Hippocampal formation (tissue), 2 donors: ENCODE measurements at regions not wholly inside any gene's neighbourhood (a gene's known extent, or its start where the extent isn't known, plus 50 kb on each side); places are given as distances from the start of the nearest gene placed in this dataset.
"Not testable (repeated sequence)": the region's sequence is repeated elsewhere in the genome, so short reads cannot be mapped to it uniquely, and the experiment has no call there.

Experiments
- DNase-seq, 2 donors: peaks; one replicate each; lab custom pipeline; 2025; lab: John Stamatoyannopoulos, UW

DNA sequence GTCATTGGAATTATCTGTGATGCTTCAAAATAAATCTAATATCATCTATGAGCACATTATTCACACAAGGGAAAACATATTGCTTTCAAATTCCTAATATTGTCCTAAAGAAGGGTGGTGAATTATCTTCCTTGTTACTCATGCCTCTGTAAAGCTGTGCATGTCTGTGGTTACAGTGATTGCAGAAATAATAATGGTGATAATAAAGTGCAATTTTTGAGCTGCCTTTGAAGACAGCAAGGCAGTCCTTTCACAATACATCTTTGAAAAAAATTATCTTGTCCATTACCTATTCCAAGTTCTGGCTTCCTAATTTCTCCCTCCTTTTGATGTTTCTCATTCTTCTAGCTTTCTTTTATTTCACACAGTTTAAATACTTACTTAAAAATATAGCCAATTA is 442.1 kb upstream of the EYS start:
- DNase-seq = no peak

DNA sequence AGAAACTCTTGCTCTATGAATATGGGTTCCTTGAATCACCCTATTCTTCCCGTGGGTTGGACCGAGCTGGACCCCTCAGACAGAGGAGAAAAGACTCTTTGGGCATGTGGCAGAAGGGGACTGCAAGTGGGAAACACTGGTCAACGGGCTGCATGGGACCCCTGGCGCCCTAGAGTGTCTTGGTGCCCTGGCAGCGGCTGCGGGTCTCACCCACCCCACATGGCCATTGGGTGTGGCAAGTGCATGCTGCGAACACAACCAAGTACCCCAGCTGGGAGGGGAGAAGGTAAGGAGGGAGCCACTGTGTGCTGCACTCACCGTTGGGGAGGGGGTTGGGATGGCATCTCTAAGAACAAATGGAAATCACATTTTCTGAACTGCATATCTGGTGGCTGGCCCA is 438.8 kb upstream of the EYS start:
- DNase-seq = no peak

DNA sequence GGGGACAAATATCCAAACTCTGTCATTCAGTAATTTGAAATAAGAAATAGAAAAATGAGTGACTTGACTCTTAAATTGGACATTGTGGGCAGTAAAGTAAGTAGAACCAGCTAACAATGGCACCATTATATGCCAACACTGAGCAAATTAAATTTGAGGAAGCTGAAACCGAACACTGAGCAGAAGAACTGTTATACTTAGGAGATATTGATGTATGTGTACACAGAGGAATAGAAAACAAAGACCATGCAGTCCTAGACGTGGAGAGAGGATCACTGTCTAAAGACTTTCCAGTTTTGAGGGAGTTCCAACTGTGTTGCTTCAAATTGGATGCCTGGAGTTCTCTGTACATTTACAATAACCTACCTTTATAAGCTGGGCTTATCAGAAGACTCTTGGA is 427.0 kb upstream of the EYS start:
- no peak for DNase-seq

DNA sequence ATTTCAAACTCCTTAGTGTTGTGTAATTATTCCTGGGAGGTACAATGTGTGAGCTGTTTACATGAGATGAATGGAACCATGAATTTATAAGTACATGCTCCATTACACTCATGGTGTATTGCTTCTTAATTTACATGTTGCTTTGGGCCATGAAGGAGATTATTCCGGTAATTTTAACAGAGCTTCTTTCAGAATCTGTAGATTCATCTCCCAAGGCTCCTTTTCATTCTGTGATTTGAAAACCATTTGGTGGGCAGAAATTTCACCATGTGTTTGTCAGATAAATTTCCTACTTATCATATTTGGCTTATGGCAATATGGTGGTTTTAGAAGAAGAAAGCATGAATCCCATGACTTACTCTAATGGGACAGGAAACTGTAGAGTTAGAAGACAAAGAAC is 421.6 kb upstream of the EYS start:
- no peak for DNase-seq

DNA sequence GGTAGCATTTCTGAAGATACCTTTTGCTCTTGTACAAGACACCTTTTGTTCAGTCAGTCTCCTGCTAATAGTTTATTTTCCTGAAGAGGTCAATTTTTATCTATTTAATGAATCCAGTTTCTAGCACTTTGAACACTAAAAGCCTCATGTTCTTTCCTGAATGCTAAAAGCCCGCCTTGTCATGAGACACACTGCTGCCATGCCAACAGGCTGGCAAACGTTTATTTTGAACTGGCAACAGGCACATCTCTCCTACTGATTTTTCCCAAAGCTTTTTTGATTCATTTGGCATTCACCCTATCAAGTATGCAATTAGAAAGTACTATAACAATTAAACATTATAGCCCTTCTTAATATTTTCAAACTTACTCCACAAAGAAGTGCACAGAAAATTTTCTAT is 421.2 kb upstream of the EYS start:
- DNase-seq = no peak

DNA sequence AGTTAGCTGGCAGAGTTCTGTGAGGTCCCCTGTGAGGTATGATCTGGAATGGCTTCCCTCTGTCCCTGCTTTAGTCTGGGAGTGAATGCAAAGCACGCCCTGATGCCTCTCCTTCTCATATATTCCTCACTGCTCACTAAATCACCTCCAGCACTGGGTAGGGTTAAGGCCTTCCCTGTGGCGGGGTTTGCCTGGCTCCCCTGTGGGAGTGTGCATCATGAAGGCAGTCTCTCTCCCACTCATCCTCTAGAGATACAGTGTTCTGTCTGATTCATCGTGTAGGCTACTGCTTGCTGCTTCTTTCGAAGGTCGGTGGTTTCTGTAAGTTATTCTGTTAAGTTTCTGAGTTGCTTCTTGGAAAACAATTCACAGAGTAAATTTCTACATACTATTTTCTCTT is 420.0 kb upstream of the EYS start:
- no peak for DNase-seq

DNA sequence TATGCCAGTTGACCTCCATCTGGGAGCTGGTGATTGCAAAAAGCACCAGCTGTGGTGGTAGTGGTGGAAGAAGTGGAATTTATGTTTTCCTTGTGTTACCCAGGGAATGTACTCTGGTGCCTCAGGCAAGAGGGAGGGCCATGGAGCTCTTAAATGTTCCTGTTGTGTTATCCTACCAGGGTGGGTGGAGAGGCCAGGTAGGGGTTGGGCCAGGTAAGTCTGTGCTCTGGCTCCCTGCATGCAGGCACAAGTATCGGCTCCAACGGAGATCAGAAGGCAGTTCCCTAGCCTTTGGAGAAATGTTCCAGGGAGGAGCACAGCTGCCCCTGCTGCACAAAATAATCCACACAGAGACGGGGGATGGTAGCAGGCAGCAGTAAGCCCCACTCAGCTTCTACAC is 419.3 kb upstream of the EYS start:
- no peak for DNase-seq

DNA sequence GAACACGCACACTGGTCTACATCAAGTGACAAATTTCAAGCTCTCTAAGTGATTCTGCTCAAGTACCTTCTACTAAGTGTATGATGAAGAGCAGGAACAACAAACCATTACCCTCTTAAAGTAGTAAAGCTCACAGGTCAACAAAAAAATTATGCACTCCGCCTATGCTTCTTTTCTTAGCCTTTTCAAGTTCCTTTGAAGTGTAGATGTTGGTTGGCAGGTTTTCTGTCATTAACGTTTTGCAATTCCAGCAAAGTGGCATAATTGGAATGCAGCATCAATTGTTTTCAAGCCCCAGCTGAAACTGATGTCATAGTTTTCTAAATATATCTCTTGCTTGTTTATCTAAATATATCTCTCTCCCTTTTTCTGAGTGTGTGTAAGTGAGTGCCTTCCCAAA is 396.9 kb upstream of the EYS start:
- DNase-seq = no peak

DNA sequence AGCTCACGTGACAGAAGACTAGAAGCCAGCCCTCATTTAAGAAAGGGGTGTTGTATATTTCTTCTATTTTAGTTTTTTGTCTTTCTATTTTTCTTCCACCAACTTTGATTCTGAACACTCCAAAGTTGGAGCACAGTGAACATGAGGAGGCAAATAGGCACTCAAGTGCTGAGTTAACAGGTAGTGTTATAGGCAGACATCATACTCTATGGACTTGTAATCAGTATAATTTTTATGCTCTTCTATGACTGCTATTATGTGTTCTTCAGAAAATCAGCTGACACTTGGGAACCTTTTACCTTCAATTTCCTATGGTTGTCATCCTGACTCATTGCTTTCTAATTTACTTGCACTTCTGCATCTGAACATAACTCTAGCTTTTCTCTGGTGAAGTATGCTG is 396.3 kb upstream of the EYS start:
- DNase-seq = no peak

DNA sequence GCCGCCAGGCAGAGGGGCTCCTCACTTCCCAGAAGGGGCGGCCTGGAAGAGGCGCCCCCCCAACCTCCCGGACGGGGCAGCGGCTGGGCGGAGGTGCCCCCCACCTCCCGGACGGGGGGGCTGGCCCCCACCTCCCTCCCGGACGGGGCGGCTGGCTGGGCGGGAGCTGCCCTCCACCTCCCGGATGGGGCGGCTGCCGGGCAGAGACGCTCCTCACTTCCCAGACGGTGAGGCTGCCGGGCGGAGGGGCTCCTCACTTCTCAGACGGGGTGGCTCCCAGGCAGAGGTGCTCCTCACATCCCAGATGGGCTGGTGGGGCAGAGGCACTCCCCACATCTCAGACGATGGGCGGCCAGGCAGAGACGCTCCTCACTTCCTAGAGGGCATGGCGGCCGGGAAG is 389.7 kb upstream of the EYS start:
- no peak for DNase-seq

DNA sequence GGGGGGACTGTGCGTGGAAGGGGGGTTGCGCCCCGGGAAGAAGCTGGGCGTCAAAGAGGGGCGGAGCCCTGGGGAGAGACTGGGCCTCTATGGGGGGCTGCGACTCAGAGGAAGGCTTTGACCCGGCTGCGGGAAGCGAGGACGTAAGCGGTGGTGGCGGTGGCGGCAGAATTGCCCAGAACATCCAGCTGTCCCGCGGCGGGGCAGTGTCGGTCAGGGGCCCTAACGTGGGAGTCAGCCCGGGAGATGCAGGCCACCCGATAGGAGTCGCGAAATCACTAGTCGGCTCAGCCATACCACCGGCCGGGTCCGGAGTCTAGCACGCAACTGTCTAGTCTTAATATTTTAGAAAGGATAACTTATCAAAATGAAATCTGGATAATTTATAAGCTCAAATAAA is 387.6 kb upstream of the EYS start:
- no peak for DNase-seq

DNA sequence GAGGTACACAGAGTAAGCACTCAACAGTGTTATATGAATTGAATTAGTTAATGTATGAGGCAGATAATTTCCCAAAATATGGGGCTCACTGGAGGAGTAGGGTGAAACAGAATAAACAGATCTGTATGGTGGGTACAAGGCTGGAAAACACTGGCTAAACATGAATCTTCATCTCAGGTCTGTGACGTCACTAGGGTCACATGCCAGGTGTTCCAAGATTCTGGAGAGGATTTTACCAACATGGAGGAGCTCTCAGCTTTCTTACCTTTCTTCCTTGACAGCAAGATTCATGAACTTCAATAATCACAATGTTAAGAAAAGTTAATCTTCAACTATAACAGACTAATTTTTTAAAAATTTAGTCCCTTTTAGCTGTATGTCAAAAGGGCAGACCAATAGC is 385.3 kb upstream of the EYS start:
- not testable (repeated sequence) for DNase-seq

DNA sequence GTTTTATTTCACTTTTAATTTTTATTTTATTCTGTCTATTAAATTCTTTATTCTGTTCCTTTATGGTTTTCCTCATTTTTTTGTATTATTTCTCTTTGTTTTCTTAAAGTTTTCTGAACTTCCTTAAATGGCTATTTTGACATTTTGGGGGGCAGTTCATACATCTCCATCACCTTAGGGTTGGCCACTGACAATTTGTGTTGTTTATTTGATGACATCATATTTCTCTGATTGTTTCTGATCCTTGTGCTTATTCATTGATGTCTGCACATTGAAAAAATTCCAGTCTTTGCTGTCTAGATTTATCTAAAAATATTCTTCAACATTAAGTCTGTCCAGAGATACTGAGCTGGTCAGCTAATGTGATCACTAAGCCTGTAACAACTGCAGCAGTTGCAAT is 379.5 kb upstream of the EYS start:
- DNase-seq = no peak

DNA sequence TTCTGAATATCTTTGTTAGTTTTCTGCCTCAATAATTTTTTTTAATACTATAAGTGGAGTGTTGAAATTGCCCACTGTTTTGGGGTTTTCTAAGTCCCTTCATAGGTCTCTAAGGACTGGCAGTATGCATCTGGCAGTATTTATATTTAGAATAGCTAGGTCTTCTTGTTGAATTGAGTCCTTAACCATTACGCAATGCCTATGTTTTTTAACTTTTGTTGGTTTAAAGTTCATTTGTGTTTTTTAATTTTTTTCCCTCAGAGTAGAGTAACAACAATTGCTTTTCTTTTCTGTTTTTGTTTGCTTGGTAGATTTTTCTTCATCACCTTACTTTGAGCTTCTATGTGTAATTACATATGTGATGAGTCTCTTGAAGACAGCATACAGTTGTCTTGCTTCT is 375.9 kb upstream of the EYS start:
- DNase-seq = no peak

DNA sequence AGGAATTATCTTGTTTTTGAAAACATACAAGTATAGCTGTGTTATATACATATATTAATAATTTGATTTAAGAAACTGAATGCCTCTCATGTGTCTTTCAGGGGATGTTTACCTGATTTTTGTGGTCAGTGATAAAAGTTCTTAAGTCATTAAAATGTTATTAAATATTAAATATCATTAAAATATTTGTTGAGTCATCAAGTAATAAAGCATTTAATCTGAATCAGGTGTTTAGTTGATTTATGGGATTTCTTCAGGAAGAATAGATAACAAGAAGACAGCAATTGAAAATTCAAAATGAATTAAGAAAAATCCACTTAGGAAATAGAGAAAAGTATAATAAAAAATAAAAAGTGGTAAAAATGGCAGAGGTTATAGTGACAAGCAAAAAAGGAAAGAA is 361.9 kb upstream of the EYS start:
- DNase-seq = no peak

DNA sequence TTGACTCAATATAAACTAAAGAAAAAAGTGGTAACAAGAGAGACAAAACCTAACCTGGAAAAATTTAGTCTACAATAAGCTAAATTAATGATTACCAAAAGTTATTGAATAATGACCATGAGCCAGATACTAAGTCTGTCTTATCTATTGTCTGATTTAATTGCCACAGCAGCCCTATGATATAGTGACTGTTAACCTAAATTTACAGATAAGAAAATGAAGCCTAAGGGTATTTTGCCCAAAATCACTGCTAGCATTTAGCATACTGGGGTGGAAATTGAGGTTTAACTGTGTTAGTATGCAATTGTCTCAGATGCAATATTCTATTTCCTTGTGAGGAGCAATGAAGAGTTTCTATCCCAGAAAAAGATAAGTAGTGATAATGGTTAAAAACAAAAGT is 361.0 kb upstream of the EYS start:
- DNase-seq = no peak

DNA sequence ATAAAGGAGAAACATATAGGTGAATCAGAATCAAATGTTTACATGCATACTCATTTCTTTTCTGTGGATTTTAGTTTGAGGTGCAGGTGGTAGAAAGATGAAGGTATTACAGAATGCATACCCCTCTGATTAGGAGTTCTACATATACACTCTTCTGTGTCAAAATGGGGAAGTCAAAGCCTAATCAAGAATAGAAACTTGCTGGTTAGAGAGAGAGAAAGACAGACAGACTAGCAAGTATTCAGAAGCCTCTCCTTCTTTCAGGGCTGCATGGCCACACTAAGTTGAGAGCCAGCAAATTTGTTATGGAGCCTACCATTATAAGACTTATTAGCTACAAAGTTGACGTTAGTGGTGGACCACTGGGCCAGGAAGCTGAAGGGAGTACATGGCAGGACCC is 358.3 kb upstream of the EYS start:
- no peak for DNase-seq

DNA sequence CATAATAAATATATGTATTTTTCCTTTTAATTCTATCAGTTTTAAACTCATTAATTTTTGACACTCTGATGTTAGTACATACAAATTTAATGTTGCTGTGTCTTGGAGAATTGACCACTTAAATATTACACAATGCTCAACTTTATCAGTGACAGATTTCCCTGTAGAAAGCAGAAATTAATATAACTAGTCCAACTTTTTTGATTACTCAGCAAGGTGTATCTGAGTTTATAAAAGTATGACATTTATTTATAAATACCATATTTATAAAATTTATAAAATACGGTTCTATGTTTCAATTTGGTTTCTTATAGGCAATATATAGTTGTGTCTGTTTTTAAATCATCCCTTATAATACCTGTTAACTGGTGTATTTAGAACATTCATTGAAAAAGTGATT is 350.0 kb upstream of the EYS start:
- no peak for DNase-seq

DNA sequence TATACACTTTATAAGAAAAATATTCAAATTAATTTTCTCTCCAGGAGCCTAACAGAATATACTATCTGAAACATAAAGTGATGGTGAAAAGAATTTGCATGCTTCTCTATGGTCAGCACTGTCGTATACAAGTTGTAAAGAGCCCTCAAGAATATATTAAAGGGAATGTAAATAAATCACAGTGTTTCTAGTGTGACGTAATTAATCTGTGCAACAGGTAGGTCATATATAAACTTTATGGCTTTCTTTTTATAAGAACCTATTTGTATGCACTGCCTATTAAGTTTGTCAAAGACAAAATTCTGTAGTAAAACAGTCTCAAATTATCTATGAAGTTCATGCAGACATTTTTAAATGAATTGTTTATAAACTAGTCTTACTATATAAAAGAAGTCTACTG is 347.9 kb upstream of the EYS start:
- no peak for DNase-seq

DNA sequence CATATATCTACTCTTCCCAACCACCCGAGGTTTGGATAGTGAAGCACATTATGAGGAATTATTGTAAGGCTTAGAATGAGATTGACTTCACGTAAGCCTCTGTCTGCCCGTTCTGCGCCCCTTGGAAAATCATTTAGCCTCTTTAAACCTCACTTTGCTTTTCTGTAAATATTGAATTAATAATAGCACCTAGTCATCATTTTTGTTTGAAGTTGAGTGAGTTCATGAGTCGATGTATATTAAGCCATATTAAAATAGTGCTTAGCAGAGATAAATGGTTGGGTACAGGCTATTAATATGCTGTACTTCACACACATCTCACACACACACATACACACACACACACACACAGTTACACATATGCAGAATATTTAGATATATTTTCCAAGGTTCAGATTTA is 344.8 kb upstream of the EYS start:
- no peak for DNase-seq

DNA sequence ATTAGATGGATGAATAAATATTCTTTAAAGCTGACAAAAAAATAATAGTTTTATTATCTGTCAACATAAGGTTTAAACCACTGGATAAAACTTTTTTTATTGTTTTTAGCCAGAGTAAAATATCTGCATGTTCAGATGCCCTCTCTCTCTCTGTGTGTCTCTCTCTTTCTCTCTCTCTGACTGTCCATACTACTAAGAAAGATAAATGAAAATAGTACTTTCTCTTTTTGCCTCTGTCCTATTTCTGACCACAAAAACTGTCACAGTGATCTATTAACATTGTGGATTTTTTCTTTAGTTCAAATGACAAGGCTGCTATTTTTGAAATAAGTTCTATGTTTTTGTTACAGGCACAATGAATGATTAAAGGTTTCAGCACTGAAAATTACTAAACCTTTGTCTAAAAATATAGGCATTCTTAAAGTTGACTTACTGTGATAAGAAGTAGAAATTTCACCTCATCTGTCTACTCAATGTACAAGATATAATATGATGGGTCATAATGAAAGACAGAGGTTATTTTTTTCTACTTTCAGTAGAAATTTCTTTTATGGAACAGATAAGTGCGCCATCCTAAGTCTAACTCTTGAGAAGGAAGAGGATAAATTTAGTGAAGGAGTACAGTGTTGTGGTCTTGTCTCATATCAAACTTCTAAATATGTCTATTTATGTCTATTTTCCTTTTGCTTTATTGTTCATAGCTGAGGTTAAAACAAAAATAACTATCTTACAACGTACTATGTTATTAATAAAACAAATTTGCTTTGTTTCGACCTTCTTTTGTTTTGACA is 341.9 kb upstream of the EYS start:
- DNase-seq = no peak

DNA sequence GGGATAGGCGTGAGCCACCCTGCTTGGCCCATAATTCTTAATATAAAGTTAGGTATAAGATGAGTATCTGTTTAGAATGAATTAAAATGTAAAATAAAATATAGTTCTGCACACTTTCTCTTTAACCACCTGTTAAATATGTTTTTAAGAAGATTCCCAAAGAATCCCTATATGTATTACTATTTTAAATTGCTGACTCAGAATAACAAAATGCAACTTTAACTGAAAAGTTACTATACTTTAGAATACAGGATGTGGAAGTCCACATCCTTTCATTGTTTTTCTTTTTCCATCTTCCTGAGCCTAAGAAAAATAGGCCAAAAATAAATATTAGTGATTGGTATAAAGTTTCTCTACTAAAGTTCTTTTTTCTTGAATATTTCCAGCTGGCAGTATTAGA is 325.6 kb upstream of the EYS start:
- no peak for DNase-seq

DNA sequence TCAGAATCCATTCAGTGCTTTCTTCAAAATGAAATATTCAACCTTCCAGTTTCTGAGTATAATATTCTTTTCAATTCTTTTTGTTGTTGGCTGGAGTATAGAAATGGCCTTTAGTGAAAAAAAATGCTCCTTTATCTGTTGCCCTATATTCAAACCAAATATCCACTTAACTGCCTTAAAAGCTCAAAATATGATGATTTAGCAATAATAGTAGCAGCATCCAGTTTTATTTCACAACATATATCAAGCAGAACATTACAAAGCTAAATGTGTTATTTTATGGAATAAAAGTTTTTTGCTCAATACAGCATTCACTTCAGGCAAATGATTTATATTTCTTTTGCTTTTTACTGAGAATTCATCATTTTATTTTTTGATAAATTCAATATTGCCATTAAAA is 322.4 kb upstream of the EYS start:
- no peak for DNase-seq

DNA sequence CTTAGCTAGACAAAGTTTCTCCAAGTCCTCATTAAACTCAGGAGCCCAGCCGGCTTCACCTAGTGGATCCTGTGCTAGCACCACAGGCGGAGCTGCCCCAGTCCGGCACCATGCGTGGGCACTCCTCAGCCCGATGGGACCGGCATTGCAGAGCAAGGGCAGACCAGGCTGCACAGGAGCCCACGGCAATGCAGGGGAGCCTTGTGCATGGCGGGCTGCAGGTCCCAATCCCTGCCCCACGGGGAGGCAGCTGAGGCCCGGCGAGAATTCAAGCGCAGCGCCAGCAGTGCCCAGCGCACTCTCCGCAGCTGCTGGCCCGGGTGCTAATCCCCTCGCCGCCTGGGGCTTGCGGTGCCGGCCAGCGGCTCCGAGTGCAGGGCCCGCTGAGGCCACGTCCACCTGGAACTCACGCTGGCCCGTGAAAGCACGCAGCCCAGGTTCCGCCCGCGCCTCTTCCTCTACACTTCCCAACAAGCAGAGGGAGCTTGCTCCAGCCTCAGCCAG is 292.3 kb upstream of the EYS start:
- no peak for DNase-seq
